K562 (cell line): ENCODE measurements at regions not wholly inside any gene's neighbourhood (a gene's known extent, or its start where the extent isn't known, plus 50 kb on each side); places are given as distances from the start of the nearest gene placed in this dataset.

ENCODE experiments used
- ARNT ChIP-seq, 2 experiments: fragments of 450-650 bp; IDR thresholded peaks; 2 replicates each; pipeline ENCODE4 v1.6.1; 2016; ENCODE audit warnings: mild to moderate bottlenecking in 1 of 2
- BRD9 ChIP-seq: fragments of 450-650 bp; IDR thresholded peaks from 2 replicates; pipeline ENCODE4 v1.6.1; 2018; ENCODE audit warnings: low read depth; ENCODE audit not compliant: partially characterized antibody
- COPS2 ChIP-seq: fragments of 450-650 bp; conservative IDR thresholded peaks from 2 replicates; pipeline ENCODE4 v1.6.1; 2016; ENCODE audit warnings: mild to moderate bottlenecking, moderate library complexity
- GTF2F1 ChIP-seq: IDR thresholded peaks from 2 replicates; pipeline ENCODE4 v1.6.1; 2011; ENCODE audit warnings: low read depth, low read length, improper control_type of control experiment
- KLF13 ChIP-seq: fragments of 450-650 bp; IDR thresholded peaks from 2 replicates; pipeline ENCODE4 v1.6.1; 2016; ENCODE audit warnings: missing genetic modification characterization, low read depth, mild to moderate bottlenecking, missing compliant biosample characterization, moderate library complexity, borderline replicate concordance
- LEF1 ChIP-seq: fragments of 450-650 bp; IDR thresholded peaks from 2 replicates; pipeline ENCODE4 v1.6.1; 2016; ENCODE audit warnings: mild to moderate bottlenecking
- MCM5 ChIP-seq: fragments of 450-650 bp; IDR thresholded peaks from 2 replicates; pipeline ENCODE4 v1.6.1; 2016; ENCODE audit warnings: low read depth
- POU5F1 ChIP-seq: fragments of 150-350 bp; IDR thresholded peaks from 2 replicates; pipeline ENCODE4 v1.6.1; 2014; ENCODE audit warnings: borderline replicate concordance, low read length, low read depth, mild to moderate bottlenecking; ENCODE audit not compliant: partially characterized antibody
- RBM15 ChIP-seq: fragments of 200-400 bp; formaldehyde crosslinking; IDR thresholded peaks from 2 replicates; pipeline ENCODE4 v1.6.1; 2018; ENCODE audit warnings: mild to moderate bottlenecking, low read length, moderate library complexity; ENCODE audit not compliant: insufficient read depth
- RUNX1 ChIP-seq: sonication (generic); IDR thresholded peaks from 2 replicates; pipeline ENCODE4 v1.6.1; 2016; ENCODE audit warnings: antibody characterized with exemption, low read depth
- SMAD1 ChIP-seq: fragments of 150-350 bp; IDR thresholded peaks from 2 replicates; pipeline ENCODE4 v1.6.1; 2014; ENCODE audit warnings: low read length, low read depth; ENCODE audit not compliant: partially characterized antibody
- SMARCA4 ChIP-seq: fragments of 450-650 bp; IDR thresholded peaks from 2 replicates; pipeline ENCODE4 v1.6.1; 2016
- SMARCC2 ChIP-seq: fragments of 450-650 bp; IDR thresholded peaks from 2 replicates; pipeline ENCODE4 v1.6.1; 2017; ENCODE audit warnings: antibody characterized with exemption, moderate library complexity, mild to moderate bottlenecking, low read depth
- SREBF1 ChIP-seq: fragments of 150-350 bp; IDR thresholded peaks from 2 replicates; pipeline ENCODE4 v1.6.1; 2014; ENCODE audit warnings: antibody characterized with exemption, low read depth, low read length, borderline replicate concordance
- SRSF9 ChIP-seq: fragments of 200-400 bp; formaldehyde crosslinking; IDR thresholded peaks from 2 replicates; pipeline ENCODE4 v1.6.1; 2017; ENCODE audit warnings: low read depth, low read length, borderline replicate concordance
- TAL1 ChIP-seq: fragments of 450-650 bp; IDR thresholded peaks from 2 replicates; pipeline ENCODE4 v1.6.1; 2016; ENCODE audit warnings: mild to moderate bottlenecking
- TEAD2 ChIP-seq: fragments of 450-650 bp; IDR thresholded peaks from 2 replicates; pipeline ENCODE4 v1.6.1; 2016; ENCODE audit warnings: missing genetic modification characterization, control low read depth, missing compliant biosample characterization
- ZC3H4 ChIP-seq: sonication (generic); formaldehyde crosslinking; IDR thresholded peaks from 2 replicates; pipeline ENCODE4 v1.9.0; 2021; ENCODE audit warnings: missing genetic modification reagents, borderline replicate concordance
- ZC3H8 ChIP-seq: fragments of 450-650 bp; IDR thresholded peaks from 2 replicates; pipeline ENCODE4 v1.6.1; 2017
- ZNF146 ChIP-seq: IDR thresholded peaks from one replicate; pipeline ENCODE4 v1.6.1; 2018; ENCODE audit warnings: missing compliant biosample characterization; ENCODE audit not compliant: unreplicated experiment
- ZNF212 ChIP-seq: fragments of 450-650 bp; formaldehyde crosslinking; IDR thresholded peaks from 2 replicates; pipeline ENCODE4 v1.4.0; 2020; ENCODE audit warnings: mild to moderate bottlenecking
- TF ChIP-seq, protein P1 (sequence below): fragments of 450-650 bp; IDR thresholded peaks from 2 replicates; pipeline ENCODE4 v1.6.1; 2016; ENCODE audit warnings: mild to moderate bottlenecking
- TF ChIP-seq, protein P2 (sequence below): fragments of 200-800 bp; sonication (Bioruptor generic); IDR thresholded peaks from 2 replicates; pipeline ENCODE4 v1.6.1; 2016; ENCODE audit warnings: missing genetic modification characterization, missing compliant biosample characterization

DNA sequence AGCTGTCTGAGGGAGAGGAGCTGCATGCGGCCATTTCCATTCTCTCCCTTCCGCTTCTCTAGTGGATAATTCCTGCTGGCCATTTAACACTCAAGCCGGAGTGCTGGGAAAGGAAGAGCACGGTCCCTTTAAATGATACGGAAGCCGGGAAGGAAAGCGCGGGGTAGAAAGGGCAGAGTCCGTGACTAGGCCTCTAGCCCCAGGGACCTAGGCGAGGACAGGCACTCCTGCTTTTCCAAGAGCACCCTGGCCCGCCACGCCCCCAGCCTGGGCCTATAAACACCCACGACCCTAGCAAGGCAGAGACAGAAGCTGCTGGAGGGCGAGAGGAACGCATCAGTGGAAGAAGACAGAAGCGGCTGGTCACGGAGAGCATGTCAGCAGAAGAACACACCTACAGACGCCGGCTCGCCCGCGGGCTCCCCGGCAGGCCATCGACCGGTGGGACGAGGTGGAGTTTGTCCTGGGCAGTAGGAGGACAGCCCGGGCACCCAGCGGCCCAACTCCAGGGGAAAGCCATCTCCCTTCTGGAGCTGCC lies 1206.6 kb upstream of the TMEM132C start (continued):
- TF ChIP-seq ZNF146 (no peak), TAL1 (no peak), POU5F1 (peak; percentile 57), TEAD2 (tag) (no peak), RUNX1 (no peak), ZC3H4 (CRISPR knock-in tag) (no peak), ARNT (IDR thresholded peaks at IDR 0.05) (peak in 1 of 2 experiments; percentile 52; a peak in 1 of 4 replicates), SREBF1 (no peak), BRD9 (peak; percentile 45), SMARCA4 (0 out of 2 replicates have a peak, but pooled peaks have one; percentile 51), RBM15 (no peak), SRSF9 (no peak), SMARCC2 (no peak), LEF1 (peak; percentile 46; the same call in 1 of the 2 replicates), SMAD1 (no peak), ZNF212 (CRISPR knock-in tag) (no peak), MCM5 (no peak), GTF2F1 (peak; percentile 30; the same call in 1 of the 2 replicates), ZC3H8 (no peak), COPS2 (no peak), KLF13 (tag) (peak; percentile 43; the same call in 1 of the 2 replicates)
- TF ChIP-seq, protein P1, sequence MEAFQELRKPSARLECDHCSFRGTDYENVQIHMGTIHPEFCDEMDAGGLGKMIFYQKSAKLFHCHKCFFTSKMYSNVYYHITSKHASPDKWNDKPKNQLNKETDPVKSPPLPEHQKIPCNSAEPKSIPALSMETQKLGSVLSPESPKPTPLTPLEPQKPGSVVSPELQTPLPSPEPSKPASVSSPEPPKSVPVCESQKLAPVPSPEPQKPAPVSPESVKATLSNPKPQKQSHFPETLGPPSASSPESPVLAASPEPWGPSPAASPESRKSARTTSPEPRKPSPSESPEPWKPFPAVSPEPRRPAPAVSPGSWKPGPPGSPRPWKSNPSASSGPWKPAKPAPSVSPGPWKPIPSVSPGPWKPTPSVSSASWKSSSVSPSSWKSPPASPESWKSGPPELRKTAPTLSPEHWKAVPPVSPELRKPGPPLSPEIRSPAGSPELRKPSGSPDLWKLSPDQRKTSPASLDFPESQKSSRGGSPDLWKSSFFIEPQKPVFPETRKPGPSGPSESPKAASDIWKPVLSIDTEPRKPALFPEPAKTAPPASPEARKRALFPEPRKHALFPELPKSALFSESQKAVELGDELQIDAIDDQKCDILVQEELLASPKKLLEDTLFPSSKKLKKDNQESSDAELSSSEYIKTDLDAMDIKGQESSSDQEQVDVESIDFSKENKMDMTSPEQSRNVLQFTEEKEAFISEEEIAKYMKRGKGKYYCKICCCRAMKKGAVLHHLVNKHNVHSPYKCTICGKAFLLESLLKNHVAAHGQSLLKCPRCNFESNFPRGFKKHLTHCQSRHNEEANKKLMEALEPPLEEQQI: no peak
- TF ChIP-seq, protein P2, sequence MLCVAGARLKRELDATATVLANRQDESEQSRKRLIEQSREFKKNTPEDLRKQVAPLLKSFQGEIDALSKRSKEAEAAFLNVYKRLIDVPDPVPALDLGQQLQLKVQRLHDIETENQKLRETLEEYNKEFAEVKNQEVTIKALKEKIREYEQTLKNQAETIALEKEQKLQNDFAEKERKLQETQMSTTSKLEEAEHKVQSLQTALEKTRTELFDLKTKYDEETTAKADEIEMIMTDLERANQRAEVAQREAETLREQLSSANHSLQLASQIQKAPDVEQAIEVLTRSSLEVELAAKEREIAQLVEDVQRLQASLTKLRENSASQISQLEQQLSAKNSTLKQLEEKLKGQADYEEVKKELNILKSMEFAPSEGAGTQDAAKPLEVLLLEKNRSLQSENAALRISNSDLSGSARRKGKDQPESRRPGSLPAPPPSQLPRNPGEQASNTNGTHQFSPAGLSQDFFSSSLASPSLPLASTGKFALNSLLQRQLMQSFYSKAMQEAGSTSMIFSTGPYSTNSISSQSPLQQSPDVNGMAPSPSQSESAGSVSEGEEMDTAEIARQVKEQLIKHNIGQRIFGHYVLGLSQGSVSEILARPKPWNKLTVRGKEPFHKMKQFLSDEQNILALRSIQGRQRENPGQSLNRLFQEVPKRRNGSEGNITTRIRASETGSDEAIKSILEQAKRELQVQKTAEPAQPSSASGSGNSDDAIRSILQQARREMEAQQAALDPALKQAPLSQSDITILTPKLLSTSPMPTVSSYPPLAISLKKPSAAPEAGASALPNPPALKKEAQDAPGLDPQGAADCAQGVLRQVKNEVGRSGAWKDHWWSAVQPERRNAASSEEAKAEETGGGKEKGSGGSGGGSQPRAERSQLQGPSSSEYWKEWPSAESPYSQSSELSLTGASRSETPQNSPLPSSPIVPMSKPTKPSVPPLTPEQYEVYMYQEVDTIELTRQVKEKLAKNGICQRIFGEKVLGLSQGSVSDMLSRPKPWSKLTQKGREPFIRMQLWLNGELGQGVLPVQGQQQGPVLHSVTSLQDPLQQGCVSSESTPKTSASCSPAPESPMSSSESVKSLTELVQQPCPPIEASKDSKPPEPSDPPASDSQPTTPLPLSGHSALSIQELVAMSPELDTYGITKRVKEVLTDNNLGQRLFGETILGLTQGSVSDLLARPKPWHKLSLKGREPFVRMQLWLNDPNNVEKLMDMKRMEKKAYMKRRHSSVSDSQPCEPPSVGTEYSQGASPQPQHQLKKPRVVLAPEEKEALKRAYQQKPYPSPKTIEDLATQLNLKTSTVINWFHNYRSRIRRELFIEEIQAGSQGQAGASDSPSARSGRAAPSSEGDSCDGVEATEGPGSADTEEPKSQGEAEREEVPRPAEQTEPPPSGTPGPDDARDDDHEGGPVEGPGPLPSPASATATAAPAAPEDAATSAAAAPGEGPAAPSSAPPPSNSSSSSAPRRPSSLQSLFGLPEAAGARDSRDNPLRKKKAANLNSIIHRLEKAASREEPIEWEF (CRISPR knock-in tag): no peak
